ENCODE measurements at regions not wholly inside any gene's neighbourhood (a gene's known extent, or its start where the extent isn't known, plus 50 kb on each side); places are given as distances from the start of the nearest gene placed in this dataset.

- no peak for TF ChIP-seq JUND (IDR thresholded peaks at IDR 0.05)
- TF ChIP-seq RAD21 (IDR thresholded peaks at IDR 0.05): no peak
- no peak for TF ChIP-seq CTCF (IDR thresholded peaks at IDR 0.05; ENCODE audit: low read depth, low read length, missing input control)
- TF ChIP-seq ATF3 (IDR thresholded peaks at IDR 0.05): no peak
- TF ChIP-seq YY1 (IDR thresholded peaks at IDR 0.05): no peak
- TF ChIP-seq REST (IDR thresholded peaks at IDR 0.05): no peak
- TF ChIP-seq MAX (IDR thresholded peaks at IDR 0.05): no peak
- no peak for TF ChIP-seq TAF1 (conservative IDR thresholded peaks at IDR 0.05)
- TF ChIP-seq GABPA (IDR thresholded peaks at IDR 0.05 in 1 of 2, conservative IDR thresholded peaks at IDR 0.05 in 1 of 2): no peak
Observed at GRCh38 chrX:12013211-12013618, 125.1 kb upstream of the FRMPD4 start.
